Prostate gland (tissue), 2 donors: ENCODE measurements at regions not wholly inside any gene's neighbourhood (a gene's known extent, or its start where the extent isn't known, plus 50 kb on each side); places are given as distances from the start of the nearest gene placed in this dataset.

ENCODE experiments used
- DNase-seq: peaks from one replicate; pipeline ENCODE4 v3.0.0-alpha.2; 2019; ENCODE audit warnings: low spot score
- H3K27ac ChIP-seq, 2 donors: fragments of 200-600 bp; sonication (generic); 2 replicates each; pipeline ENCODE4 v1.5.1; 2017 to 2019
- H3K27me3 ChIP-seq: fragments of 200-600 bp; sonication (generic); replicated peaks from 2 replicates; pipeline ENCODE4 v1.5.1; 2019; ENCODE audit not compliant: insufficient read depth
- H3K36me3 ChIP-seq, 2 donors: fragments of 200-600 bp; sonication (generic); 1 replicate in 1 of 2; 2 replicates in 1 of 2; pipeline versions ENCODE4 v1.5.1 to v1.8.1; 2017 to 2019
- H3K4me1 ChIP-seq: fragments of 200-600 bp; sonication (generic); replicated peaks from 2 replicates; pipeline ENCODE4 v1.5.1; 2019
- H3K4me3 ChIP-seq, 2 donors: fragments of 200-600 bp; sonication (generic); 2 replicates each; pipeline ENCODE4 v1.5.1; 2017 to 2019
- H3K9me3 ChIP-seq: fragments of 200-600 bp; sonication (generic); 2 replicates; pipeline ENCODE4 v1.5.1; 2017
- POLR2A ChIP-seq: fragments of 450-650 bp; IDR thresholded peaks from one replicate; pipeline ENCODE4 v1.6.1; 2016; ENCODE audit warnings: antibody characterized with exemption, mild to moderate bottlenecking
- POLR2AphosphoS5 ChIP-seq: sonication (generic); formaldehyde crosslinking; IDR thresholded peaks from one replicate; pipeline ENCODE4 v1.6.1; 2017; ENCODE audit warnings: antibody characterized with exemption
- WGBS: methylation state at CpG from one replicate; pipeline ENCODE4 v1.1.5; 2018; 5-methylcytosine and 5-hydroxymethylcytosine counted together
- intact Hi-C: fragments of 100-400 bp; cut with DNase I; formaldehyde crosslinking; loops from one replicate; pipeline ENCODE4 v1.14.2; 2022
- TF ChIP-seq, protein P1 (sequence below), 4 experiments: fragments of 200-600 bp in 2 of 4; fragments of 450-650 bp in 2 of 4; sonication (generic) in 2 of 4; IDR thresholded peaks; 1 replicate in 3 of 4; 2 replicates in 1 of 4; pipeline ENCODE4 v1.5.1; 2016 to 2019; ENCODE audit warnings: antibody characterized with exemption in 4 of 4, mild to moderate bottlenecking in 2 of 4, moderate library complexity in 2 of 4

DNA sequence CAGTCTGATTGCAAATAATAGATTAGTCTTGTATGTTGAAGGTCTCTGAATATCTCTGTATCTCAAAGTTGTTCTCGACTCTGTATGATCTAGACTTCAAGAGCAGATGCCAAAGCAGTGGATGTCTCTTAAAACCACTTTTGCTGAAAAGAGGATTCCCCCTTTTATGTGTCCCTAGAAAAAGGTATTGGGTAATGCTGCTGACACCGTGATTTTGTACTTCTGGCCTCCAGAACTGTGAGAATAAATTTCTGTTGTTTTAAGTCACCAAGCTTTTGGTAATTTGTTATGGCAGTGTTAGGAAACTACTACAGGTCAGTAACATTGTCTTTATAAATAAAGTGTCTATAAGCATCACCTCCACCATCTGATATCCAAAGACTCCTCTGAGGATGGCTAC lies 85.3 kb upstream of the PIK3R1 start:
- H3K9me3 ChIP-seq, result no peaks in the 10 kb centered on the region
- no peak overlapping the region for H3K4me3 ChIP-seq
- H3K36me3 ChIP-seq, result no peaks in the 10 kb centered on the region
- H3K27ac ChIP-seq, result no peak overlapping the region
- H3K27me3 ChIP-seq, result no peaks in the 10 kb centered on the region
- 90% methylated on average over 2 of the region's 2 CpGs for WGBS
- no peaks in the 10 kb centered on the region for H3K4me1 ChIP-seq
- no peak for DNase-seq
- TF ChIP-seq, protein P1, sequence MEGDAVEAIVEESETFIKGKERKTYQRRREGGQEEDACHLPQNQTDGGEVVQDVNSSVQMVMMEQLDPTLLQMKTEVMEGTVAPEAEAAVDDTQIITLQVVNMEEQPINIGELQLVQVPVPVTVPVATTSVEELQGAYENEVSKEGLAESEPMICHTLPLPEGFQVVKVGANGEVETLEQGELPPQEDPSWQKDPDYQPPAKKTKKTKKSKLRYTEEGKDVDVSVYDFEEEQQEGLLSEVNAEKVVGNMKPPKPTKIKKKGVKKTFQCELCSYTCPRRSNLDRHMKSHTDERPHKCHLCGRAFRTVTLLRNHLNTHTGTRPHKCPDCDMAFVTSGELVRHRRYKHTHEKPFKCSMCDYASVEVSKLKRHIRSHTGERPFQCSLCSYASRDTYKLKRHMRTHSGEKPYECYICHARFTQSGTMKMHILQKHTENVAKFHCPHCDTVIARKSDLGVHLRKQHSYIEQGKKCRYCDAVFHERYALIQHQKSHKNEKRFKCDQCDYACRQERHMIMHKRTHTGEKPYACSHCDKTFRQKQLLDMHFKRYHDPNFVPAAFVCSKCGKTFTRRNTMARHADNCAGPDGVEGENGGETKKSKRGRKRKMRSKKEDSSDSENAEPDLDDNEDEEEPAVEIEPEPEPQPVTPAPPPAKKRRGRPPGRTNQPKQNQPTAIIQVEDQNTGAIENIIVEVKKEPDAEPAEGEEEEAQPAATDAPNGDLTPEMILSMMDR (IDR thresholded peaks at IDR 0.05), result no peak
- TF ChIP-seq POLR2AphosphoS5 (no peak), POLR2A (no peak)
- intact Hi-C loops, result no loop called here

DNA sequence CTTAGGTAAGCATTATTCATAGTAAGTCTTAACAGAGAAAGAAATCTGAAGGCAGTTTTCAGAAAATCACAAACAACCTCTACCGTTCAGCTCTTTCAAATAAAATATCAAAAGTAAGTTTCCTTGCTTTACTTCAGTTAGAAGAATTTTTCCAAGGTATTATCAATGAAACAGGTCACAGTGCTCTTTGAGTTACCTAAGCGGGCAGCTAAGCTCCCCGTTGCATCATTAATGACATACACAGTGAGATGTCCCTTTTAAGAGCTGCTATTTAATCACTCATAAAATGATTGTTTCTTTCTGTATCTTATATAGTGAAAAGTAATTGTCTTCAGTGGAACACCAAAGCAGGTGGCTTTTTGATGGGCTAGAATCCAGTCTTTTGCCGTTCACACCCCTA lies 86.2 kb upstream of the PIK3R1 start:
- intact Hi-C loops, result no loop called here
- H3K27me3 ChIP-seq, result no peaks in the 10 kb centered on the region
- no peak overlapping the region for H3K27ac ChIP-seq
- no peak overlapping the region for H3K4me3 ChIP-seq
- WGBS, result 82% methylated on average over 4 of the region's 4 CpGs
- DNase-seq, result no peak
- no peaks in the 10 kb centered on the region for H3K9me3 ChIP-seq
- TF ChIP-seq, protein P1 (IDR thresholded peaks at IDR 0.05), result no peak
- TF ChIP-seq POLR2AphosphoS5 (no peak), POLR2A (no peak)
- no peaks in the 10 kb centered on the region for H3K36me3 ChIP-seq
- no peaks in the 10 kb centered on the region for H3K4me1 ChIP-seq

DNA sequence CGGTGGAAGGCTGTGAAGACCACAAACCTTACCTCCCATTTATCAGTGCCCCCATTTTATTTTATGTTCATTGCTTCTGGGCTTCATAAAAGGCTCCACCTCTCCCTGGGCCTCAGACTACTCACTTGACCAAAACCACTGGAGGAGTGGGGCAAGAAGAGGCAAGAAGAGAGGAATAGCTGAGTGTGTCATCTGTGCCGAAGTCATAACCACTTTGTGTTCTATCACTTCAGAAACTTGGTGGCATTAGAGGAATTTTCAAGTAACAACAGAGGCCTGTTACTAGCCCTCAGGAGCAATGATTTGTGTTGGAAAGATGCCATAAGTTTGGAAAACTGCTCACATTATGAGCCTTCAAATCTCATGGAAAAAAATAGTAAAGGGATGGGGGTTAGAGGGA lies 88.7 kb upstream of the PIK3R1 start:
- no peak for DNase-seq
- Histone ChIP-seq H3K4me1 (no peaks in the 10 kb centered on the region), H3K27me3 (no peaks in the 10 kb centered on the region), H3K9me3 (no peaks in the 10 kb centered on the region), H3K27ac (no peak overlapping the region), H3K36me3 (no peaks in the 10 kb centered on the region), H3K4me3 (no peak overlapping the region)
- no peak for TF ChIP-seq POLR2AphosphoS5
- TF ChIP-seq, protein P1 (IDR thresholded peaks at IDR 0.05), result no peak
- no peak for TF ChIP-seq POLR2A
- intact Hi-C loops, result loop anchor here (2.0 kb wide), 1 partner anchor 26 kb away; no protein-coding TSS in a partner anchor
- 75% methylated on average over 2 of the region's 2 CpGs for WGBS

DNA sequence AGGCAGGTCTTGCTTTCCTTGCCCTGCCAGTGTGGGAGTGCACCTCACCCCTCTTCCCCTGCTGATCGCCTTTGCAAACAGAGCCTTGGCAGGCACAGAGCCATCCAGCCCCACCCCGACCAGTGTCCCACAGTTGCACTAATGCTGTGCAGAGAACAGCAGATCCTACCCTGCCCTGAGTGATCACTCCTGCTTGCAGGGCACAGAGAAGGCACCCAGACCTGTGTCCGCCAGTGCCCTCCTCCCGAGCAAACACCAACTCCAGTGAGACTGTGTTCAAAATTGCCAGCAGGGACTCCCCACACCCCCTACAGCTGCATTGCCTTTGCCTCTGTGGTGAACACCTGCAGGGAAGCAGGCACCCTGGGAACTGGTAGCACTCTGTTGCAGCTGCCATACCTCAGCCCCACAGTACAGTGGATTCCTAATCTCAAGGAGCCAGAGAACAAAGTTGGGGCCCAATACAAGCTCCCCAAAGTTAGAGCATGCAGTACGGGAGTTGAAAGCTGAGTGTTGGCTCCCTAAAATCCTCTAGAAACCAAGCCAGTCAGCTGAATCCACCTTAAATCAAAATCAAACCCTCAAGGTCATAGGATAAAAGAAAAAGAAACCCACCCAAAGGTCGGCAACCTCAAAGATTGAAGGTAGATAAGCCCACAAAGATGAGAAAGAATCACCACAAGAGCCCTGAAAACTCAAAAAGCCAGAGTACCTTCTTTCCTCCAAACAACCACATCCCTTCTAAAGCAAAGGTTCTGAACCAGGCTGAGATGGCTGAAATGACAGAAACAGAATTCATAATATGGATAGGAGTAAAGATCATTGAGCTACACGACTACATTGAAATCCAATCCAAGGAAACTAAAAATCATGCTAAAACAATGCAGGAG lies 92.9 kb upstream of the PIK3R1 start:
- Histone ChIP-seq H3K4me1 (no peaks in the 10 kb centered on the region), H3K27ac (no peak overlapping the region), H3K36me3 (no peaks in the 10 kb centered on the region), H3K4me3 (no peak overlapping the region), H3K27me3 (no peaks in the 10 kb centered on the region), H3K9me3 (no peaks in the 10 kb centered on the region)
- 80% methylated on average over 7 of the region's 7 CpGs for WGBS
- TF ChIP-seq POLR2A (no peak), POLR2AphosphoS5 (no peak)
- TF ChIP-seq, protein P1 (IDR thresholded peaks at IDR 0.05), result no peak
- intact Hi-C loops, result no loop called here
- DNase-seq, result peak; percentile 23

DNA sequence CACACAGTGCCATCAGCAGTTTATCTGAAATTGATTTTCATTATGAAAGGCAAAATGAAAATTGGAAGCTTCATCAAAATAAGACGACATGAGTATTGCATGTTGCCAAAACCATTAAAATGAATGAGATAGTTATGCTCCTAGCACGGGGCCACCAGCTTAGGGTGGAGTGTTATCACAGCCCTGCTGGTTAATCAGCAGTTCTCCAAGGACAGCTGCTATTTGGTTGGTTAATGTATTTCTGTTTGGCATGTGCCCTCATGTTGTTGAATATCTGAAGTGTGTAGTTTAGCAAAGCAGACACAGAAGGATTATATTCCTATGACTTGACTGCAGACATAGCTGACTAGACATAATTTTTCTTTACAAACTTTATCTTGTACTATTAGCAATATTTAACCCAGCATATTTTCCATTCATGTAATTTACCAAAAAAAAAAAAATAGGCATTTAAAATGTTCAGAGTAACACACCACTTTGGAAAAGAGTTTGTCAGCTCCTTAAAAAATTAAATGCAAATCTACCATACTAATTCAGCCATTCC lies 98.6 kb upstream of the PIK3R1 start:
- no peaks in the 10 kb centered on the region for H3K9me3 ChIP-seq
- no peak for DNase-seq
- H3K27me3 ChIP-seq, result no peaks in the 10 kb centered on the region
- TF ChIP-seq, protein P1 (IDR thresholded peaks at IDR 0.05), result no peak
- no peak for TF ChIP-seq POLR2AphosphoS5
- TF ChIP-seq POLR2A, result no peak
- no peaks in the 10 kb centered on the region for H3K4me1 ChIP-seq
- 67% methylated on average over 2 of the region's 2 CpGs for WGBS
- H3K4me3 ChIP-seq, result no peak overlapping the region
- H3K27ac ChIP-seq, result no peak overlapping the region
- intact Hi-C loops, result no loop called here
- no peaks in the 10 kb centered on the region for H3K36me3 ChIP-seq
